Colon (tissue), 2 donors: ENCODE measurements at regions not wholly inside any gene's neighbourhood (a gene's known extent, or its start where the extent isn't known, plus 50 kb on each side); places are given as distances from the start of the nearest gene placed in this dataset.
"Not testable (repeated sequence)": the region's sequence is repeated elsewhere in the genome, so short reads cannot be mapped to it uniquely, and the experiment has no call there.

Experiments used
- FAIRE-seq: peaks from 2 replicates; lab custom pipeline; 2012; peaks lifted over from hg19 to GRCh38; lab: Jason Lieb, UNC
- donor health status: control.
- donor health status: control.

DNA sequence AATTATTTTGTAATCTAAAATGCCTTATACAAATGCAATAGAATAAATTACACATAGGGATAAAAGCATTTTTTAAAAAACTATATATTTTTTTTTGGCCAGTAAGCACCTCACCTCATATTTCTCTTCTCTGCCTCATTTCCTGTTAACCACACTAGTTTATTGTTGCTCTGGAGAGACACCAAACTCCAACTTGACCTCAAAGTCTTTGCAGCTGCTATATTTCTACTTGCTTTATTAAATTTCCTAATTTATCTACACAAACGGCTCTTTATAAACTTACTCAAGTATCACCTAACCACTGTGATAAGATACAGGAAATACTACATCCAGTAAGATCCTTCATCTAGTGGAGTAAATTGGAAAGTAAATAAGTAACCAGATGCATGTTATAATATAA, 622.3 kb downstream of the C12orf50 start:
- no peak for FAIRE-seq

DNA sequence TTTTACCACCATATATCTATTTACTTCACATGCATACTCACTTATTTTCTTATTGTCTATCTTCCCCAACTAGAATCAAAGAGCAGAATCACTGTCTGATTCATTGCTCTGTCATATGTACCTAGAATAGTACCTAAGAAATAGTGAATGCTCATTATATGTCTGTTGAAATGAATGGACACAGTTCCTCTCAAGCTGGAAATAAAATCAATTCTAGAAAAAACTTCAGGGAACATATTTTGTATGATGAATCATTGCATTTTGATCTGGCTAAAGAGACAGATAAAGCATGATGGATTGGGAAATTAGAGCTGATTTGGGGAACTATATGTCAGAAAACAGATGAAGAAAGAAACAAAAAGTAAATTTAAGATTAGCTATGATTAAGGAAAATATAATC, 623.3 kb downstream of the C12orf50 start:
- no peak for FAIRE-seq

DNA sequence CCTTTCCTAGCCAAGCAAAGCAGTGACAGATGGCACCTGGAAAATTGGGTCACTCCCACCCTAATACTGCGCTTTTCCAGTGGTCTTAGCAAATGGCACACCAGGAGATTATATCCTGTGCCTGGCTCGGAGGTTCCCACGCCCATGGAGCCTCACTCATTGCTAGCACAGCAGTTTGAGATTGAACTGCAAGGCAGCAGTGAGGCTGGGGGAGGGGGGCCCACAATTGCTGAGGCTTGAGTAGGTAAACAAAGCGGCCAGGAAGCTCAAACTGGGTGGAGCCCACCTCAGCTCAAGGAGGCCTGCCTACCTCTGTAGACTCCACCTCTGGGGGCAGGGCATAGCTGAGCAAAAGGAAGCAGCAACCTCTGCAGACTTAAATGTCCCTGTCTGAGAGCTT, 635.0 kb downstream of the C12orf50 start:
- FAIRE-seq, result not testable (repeated sequence)

DNA sequence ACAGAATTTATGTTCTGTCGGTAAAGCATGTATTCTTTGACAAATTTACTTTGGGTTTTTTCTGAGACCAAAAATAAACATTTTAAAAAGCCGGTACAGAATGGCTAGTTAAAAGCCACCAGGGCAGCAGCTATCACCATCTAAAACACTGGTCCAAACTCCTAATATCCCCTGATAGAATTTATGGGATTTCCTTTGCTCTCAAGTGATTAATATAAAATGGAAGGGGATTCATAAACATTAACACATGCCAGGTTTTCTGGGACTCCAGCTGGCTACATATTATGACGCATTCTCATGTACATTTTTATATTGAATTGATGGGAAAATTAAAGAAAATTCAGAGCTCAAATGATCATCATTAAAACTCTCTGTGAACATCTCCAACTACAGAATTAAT, 640.8 kb downstream of the C12orf50 start:
- FAIRE-seq, result no peak

DNA sequence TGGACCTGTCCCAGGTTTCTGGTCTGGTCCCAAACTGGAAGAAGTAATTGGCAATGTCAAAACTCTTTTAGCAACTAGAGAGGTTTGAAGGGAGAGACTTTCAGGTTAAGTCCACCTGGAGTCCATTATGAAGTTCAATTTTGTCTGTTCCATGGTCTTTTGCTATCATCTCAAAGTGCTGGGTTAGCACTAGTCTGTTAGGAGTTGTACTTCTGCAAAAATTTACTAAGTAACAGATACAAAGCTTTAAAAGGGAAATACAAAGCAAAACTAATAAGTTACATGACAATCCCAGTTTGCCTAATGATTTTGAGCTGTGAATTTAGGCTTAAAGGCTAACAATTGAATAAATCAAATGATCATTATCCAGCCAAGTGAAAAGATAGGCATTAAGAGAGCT, 643.9 kb downstream of the C12orf50 start:
- FAIRE-seq, result no peak

DNA sequence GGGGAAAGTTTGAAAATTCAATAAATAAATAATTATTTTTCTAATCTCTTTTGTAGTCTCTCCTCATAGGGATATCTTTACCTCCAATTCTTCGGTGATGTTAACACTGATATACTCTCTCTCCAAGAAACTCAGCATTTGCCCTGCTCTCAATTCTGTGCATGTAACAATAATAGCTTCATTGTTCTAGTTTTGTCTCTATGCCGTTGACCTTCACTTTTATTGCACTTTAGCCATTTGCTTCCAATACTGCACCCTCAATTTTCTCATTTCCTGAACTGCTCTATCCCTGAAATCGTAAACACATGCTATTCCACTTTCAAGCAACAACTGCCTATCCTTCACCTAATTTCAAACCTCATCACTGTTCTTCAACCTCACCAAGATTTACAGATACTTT, 645.0 kb downstream of the C12orf50 start:
- FAIRE-seq, result no peak

DNA sequence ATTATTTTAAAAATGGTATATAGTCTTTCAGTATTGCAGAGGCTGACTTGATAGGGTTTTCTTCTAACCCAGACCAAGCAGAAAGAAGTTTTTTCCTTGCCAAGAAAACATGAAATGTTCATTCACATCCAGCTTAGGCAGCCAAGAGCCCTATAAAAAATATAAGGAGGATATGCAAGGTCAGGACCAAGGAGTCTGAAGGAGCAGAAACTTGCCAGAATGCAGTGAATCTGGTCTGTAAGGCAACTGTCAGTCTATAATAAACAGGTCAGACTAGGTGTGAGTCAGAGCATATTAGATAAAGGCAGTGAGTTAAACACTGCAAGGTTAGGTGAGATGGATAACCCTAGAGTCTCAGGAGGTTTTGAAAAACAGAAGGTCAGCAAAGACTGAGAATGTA, 645.5 kb downstream of the C12orf50 start:
- FAIRE-seq, result no peak

DNA sequence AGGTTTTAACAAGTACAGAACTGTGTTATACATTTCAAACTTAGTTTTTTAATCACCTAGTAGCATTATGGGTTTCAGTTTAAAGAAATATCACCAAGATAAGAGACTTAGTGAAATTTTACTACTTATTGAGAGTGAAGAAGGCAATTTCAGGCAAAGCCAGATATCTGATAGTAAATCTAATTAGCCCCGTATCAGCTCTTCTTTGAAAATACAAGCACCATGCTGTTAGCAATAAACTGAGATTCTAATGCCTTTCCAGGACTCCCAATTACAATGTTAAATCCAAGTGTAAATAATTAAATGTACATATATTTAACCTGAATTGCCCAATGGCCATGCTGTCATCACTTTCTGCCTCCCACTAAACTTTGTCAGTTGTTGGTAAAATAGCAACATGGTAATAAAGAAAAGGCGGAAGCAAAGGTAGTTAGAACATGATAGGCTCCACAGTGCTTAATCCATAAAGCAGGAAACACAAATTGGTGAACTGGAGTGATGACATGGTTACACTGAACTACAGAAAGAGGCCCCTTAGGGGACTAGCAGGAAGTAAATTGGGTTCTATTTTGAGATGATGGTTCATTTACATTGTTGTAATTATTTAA, 646.1 kb downstream of the C12orf50 start:
- FAIRE-seq, result peak; percentile 36

DNA sequence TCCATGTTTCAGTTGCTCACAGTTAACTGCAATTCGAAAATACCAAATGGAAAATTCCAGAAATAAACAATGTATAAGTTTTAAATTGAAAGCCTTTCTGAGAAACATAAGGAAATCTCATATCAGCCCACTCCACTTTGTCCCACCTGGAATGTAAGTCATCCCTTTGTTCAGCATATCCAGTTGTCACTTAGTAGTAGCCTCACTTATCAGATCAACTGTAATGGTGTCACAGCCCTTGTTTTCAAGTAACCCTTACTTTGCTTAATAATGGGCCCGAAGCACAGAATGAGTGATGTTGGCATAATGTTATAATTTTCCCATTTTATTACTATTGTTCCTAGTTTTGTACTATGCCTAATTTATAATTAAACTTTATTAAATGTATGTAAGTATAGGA, 646.8 kb downstream of the C12orf50 start:
- no peak for FAIRE-seq

DNA sequence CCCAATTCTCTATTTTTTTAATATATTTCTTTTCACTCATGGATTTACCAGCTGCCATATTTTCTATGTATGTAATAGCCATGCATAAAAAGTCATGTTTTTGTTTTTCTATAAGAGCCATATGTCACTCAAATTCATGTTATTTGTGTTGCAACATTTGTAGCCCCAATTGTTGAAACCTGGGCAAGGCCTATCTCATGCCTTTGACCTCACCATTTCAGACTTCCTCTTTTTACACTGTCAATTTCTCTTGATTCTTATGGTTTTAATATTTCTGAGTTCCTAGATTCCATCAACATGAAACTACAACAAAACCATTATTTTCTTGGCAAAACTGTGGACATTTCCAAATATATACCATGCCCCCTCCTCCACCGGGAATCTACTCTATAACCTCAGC, 647.5 kb downstream of the C12orf50 start:
- no peak for FAIRE-seq

DNA sequence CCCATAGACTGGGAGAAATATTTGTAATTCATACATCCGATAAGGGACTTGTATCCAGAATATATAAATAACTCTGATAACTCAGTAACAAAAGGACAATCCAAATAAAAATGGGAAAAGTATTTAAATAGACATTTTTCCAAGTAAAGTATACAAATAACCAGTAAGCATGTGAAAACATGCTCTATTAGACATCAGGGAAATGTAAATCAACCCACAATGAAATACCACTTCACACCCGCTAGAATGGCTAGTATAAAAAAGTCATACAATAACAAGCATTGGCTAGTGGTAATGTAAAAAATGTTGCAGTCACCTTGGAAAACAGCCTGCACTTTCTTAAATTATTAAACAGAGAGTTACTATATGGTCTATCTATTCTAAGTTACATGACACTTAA, 650.7 kb downstream of the C12orf50 start:
- no peak for FAIRE-seq

DNA sequence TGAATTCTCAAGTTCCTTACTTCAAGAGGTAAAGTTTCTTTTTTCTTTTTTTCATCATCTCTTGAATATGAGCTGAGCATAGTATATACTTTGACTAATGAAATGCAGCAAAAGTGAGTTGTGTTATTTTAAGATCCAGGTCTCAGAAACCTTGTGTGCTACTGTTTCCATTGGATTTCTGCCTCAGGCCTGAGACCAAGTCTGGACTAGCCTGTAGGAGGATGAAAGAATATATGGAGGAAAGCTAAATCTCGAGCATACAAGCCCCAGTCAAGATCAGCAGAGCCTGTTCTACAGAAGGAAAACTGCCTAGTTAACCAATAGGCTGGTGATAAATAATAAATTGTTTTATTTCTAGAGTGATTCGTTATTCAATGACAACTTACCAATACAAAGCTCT, 652.5 kb downstream of the C12orf50 start:
- FAIRE-seq, result no peak

DNA sequence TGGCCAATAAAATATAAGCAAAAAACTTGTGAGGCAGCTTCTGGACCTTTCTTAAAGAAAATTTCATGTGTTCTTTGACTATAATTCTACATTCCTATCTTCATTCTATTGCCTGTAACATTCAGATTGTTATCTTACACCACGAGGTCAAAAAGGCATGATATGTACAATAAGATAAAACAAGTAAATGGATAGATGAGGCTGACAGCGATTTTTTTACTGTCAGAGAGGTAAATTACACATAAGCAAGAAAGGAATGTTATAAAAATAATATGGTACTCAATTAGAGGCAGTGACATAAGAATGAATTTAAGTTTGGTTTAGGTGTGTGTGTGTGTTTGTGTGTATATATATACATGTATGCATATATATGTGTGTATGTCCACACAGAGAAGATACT, 660.0 kb downstream of the C12orf50 start:
- no peak for FAIRE-seq

DNA sequence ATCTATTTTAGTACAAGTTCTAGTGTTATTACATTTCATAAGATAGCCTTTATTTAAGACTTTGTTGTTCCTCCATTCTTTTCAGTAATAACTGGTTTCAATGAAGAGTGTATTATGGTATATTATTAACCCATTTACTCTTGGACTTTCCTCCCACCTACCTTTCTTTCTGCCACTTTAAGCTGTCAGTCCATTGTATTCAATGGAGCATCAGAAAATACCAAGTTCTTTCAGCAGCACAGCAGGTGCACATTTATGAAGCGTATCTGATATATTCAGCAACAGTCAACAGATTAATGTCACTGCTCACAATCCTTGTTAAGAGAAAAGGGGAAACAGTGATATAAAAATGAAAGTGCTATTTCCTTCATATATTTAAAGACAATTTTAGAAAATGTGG, 660.9 kb downstream of the C12orf50 start:
- no peak for FAIRE-seq

DNA sequence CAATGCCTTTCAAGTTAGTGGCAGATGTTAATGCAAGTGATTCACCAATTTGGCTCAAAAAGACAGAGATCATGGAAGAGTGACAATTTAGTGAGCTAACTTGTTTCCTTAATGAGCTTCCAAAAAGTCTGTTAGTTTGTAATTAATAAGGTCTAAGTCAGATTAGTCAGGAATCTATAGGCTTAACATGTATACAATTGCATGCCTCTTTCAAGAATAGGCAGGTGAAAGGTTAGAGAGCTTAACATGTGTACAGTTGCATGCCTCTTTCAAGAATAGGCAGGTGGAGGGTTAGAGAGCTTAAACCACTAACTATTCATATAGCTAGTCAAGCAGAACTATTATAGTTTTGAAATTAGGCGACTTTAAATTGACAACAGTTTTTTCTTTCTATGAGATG, 663.8 kb downstream of the C12orf50 start:
- no peak for FAIRE-seq

DNA sequence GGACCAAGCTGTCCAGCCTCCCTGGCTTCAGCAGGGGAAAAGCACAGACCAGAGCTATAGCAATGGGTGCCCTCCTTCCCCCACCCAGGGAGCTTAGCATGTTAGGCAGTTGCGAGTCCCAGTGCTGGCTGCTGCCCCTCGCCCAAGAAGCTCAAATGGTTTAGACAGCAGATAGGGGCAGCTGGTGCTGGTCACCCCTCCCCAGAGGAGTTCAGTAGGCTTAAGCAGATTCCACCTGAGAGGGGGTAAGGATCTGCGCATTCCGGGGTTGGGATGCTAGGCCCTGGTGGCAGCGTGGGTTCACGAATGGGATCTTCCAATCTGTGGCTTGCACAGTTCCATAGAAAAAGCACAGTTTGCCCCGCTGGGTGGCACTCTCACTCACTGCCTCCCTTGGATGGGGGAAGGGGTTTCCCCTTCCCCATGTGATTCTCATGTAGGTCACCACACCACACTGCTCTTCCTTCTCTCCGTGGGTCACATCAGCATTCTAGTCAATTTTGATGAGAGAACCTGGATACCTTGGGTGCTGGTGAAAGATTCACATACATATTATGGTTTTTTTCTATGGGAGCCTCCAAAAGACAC, 665.6 kb downstream of the C12orf50 start:
- no peak for FAIRE-seq

DNA sequence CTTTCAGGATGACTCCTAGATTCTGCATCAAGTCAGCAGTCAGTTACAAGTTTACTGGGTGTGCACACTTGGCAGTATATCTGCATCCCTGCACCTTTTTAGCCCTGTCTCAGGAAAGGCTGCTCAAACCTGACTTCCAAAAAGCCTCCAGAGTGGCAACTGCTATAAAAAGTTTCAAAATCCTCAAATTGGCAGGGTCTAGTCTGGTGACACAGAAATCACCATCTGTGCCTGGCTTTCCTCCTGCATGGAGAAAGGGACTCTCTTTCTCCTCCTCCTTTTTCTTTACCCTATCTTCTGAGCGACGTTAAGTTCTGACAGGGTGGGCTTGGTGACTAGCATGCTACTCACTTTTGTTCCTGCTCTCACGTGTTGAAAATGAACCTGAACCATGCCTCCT, 679.5 kb downstream of the C12orf50 start:
- FAIRE-seq, result no peak

DNA sequence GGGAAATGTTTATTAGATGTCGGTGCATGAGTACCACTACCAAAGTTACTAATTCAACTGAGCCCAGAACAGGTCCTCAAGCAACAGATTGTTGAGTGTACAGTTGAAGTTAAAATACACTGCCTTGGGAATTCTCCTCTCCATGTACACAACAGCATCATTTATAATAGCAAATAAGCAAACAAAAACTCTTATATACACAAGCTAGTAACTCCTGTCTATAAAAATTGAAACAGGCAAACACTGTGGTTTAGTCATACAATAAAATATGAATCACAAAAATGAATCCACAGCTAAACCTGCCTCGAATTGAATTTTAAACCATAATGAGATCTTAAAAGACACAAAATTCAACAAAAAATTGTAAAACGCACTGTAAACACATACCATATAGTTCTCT, 681.1 kb downstream of the C12orf50 start:
- FAIRE-seq, result no peak

DNA sequence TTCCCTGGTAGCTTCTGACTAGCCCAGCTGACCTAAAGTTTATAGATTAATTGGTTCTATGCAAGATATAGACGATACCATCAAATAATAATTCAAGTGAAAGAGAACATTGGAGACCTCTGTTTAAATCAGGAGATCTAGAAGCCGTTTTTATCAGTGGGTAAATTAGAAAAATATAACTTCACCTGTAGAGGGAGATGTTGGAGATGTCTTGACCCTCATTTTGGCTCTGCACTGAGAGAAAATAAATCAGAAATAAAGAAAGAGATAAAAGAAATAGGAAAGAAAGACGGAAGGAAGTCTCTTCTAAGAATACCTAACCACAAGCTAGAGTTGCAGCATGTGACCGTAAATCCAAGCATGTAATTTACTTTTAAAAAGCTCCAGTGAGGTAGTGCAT, 684.5 kb downstream of the C12orf50 start:
- FAIRE-seq, result no peak

DNA sequence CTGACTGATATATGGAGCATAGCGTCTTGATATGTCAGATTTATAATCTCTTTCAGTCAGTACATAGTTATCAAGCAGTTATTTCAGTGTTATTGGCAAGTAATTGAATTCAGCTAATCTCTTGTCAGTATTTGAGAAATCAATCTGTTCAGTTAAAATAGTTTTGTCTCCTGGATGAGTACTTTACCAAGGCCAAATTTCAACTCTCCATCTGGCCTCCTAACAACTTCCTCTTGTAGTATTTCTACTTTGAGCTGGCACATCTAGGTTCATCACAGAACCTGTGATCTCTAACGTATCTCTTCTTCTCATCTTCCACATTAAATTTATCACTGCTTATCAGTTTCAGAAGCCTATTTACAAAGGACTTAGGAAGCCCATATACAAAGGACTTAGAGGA, 690.5 kb downstream of the C12orf50 start:
- FAIRE-seq, result no peak

DNA sequence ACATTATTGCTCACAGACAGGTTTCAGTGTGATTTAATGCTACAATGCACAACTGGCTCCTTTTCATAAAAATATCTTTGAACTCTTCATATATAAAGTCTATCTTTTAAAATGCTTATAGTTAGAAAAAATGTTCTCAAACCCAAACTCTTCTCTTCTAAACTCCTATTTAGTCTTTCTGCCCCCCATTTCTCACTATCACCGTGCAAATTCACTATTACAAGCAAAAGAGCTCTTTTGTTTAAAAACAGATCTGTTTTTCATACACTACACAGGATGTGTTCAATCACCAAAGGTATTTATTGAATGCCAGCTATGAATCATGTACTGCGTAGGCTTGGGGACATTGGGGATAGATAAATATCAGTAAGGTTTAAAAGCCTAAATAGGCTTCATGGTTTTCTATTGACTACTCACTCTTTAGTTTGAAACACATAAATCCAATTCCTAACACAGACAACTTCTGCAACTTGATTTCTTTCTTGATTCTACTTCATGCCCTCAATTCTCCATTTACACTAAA, 692.3 kb downstream of the C12orf50 start:
- no peak for FAIRE-seq

DNA sequence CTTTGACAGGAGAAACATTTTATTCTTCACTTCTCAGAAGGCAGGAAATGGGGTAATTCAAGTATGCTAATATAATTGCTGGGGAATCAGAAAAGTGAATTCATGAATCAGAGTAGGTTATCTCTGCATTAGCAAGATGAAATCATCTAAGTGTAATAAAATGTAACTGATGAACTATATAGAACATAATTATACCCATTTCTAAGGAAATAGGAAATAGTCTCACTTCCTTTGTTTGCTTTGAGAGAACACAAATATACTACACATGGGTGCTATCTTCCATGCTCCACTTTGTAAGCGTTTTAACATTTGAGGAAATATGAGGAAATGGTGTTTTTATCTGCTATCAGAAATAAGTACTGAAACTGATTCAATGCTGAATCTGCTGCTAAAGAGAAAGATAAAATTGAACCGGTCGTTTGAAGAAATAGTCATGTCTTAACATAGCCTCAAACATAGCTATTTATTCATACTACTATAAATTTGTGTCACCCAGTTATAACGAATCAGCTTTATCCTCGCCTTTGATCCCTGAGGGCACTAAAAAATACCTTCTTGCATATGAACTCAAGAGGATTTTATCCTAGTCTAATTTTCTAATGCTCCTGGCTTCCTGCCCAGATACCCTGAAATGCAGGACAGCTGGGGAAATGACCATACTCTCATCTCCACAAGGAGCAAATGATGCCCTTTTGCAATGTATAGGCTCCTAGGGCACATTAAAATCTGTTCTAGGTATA, 696.0 kb downstream of the C12orf50 start:
- FAIRE-seq, result no peak

DNA sequence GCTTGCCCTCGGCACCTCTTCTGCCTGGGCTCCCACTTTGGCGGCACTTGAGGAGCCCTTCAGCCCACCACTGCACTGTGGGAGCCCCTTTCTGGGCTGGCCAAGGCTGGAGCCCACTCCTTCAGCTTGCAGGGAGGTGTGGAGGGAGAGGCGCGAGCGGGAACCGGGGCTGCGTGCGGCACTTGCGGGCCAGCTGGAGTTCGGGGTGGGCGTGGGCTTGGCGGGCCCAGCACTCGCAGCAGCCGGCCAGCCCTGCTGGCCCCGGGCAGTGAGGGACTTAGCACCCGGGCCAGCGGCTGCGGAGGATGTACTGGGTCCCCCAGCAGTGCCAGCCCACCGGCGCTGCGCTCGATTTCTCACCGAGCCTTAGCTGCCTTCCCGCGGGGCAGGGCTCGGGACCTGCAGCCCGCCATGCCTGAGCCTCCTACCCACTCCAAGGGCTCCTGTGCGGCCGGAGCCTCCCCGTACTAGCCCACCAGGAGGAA, 699.1 kb downstream of the C12orf50 start:
- FAIRE-seq, result not testable (repeated sequence)
